ENCODE measurements at regions not wholly inside any gene's neighbourhood (a gene's known extent, or its start where the extent isn't known, plus 50 kb on each side); places are given as distances from the start of the nearest gene placed in this dataset.

DNA sequence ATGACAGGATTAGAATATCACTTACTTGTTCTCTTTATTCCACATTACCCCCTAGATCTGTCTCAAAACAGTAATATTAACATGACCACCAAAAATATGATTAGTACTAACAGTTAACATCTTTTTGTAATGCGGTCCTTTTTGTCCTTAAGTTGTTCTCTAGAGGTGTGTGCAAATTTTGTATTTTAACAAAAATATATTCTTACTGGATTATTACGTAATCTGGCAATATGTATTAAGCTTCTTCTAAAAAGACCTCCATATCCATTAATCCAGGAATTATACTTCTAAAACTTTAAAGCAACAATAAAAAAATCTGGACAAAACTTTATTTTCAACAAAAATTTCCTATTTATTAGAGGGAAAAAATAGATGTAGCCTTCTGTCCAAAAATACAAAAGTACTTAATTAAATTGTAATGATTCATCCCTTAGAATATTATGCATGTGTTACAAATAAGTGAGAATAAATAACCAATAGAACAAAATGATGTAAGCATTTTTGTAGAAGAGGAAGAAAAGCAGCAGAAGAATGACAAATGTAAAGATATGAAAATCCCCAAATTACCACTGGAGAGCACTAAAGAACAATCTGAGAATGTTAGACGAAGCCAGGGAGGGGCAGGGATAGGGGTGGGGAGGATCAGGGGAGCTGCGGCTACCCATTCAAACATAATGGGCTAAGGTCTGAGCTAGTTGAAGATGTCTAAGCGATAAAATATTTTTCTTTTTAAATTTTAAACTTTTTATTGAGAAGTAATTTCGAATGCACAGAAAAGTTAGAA is 945.6 kb downstream of the MCTP2 start:
- Histone ChIP-seq H3K36me3 (ENCODE audit: control insufficient read depth, insufficient read depth, low read length) (no peaks in the 10 kb centered on the region), H3K27me3 (ENCODE audit: control insufficient read depth, insufficient read depth, low read length) (no peaks in the 10 kb centered on the region), H3K4me3 (ENCODE audit: low read depth, low read length) (no peak overlapping the region)
- TF ChIP-seq, protein P1, sequence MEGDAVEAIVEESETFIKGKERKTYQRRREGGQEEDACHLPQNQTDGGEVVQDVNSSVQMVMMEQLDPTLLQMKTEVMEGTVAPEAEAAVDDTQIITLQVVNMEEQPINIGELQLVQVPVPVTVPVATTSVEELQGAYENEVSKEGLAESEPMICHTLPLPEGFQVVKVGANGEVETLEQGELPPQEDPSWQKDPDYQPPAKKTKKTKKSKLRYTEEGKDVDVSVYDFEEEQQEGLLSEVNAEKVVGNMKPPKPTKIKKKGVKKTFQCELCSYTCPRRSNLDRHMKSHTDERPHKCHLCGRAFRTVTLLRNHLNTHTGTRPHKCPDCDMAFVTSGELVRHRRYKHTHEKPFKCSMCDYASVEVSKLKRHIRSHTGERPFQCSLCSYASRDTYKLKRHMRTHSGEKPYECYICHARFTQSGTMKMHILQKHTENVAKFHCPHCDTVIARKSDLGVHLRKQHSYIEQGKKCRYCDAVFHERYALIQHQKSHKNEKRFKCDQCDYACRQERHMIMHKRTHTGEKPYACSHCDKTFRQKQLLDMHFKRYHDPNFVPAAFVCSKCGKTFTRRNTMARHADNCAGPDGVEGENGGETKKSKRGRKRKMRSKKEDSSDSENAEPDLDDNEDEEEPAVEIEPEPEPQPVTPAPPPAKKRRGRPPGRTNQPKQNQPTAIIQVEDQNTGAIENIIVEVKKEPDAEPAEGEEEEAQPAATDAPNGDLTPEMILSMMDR (IDR thresholded peaks at IDR 0.05; ENCODE audit: insufficient read depth, low read length, severe bottlenecking) = no peak
- FAIRE-seq (no peak), DNase-seq (ENCODE audit: low read depth) (no peak)

DNA sequence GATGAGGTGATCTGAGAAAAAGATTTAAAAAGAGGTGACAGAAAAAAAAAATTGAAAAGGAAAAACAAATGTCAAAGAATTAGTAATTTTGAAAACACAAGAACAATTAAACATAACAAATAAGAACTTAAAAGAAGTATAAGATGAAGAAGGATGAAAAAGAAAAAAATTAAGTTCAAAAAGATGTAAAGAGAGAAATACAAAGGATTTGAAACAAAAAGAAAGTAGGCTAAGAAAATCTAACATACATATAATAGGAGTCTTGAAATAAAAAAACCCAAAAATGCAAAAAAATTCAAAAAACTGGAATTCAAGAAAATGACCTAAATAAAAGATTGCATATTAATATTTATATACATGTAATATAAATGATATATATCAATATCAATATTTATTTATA is 949.2 kb downstream of the MCTP2 start:
- no peaks in the 10 kb centered on the region for H3K36me3 ChIP-seq (ENCODE audit: control insufficient read depth, insufficient read depth, low read length)
- no peaks in the 10 kb centered on the region for H3K27me3 ChIP-seq (ENCODE audit: control insufficient read depth, insufficient read depth, low read length)
- no peak overlapping the region for H3K4me3 ChIP-seq (ENCODE audit: low read depth, low read length)
- FAIRE-seq (no peak), DNase-seq (ENCODE audit: low read depth) (no peak)
- TF ChIP-seq, protein P1 (IDR thresholded peaks at IDR 0.05; ENCODE audit: insufficient read depth, low read length, severe bottlenecking) = no peak

DNA sequence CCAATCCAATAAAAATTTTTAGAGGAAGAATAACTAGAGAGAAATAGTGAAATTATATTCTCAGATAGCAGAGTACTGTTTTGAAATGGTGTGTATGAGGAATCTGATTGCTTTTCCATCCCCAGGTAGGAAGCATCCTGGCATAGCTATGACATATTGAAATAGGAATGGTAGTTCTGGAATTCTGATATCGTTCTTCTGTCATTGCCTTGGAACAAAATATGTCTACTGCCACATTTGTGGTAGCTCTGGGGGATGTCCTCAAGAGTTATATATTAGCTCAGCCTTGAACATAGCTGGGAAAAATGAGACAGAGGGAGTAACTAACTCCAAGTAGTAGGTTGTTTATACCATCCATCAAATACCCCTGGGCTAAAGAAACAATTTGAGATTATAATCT is 950.7 kb downstream of the MCTP2 start:
- H3K4me3 ChIP-seq (ENCODE audit: low read depth, low read length) = no peak overlapping the region
- DNase-seq (ENCODE audit: low read depth) (no peak), FAIRE-seq (no peak)
- no peaks in the 10 kb centered on the region for H3K27me3 ChIP-seq (ENCODE audit: control insufficient read depth, insufficient read depth, low read length)
- TF ChIP-seq, protein P1 (IDR thresholded peaks at IDR 0.05; ENCODE audit: insufficient read depth, low read length, severe bottlenecking) = no peak
- no peaks in the 10 kb centered on the region for H3K36me3 ChIP-seq (ENCODE audit: control insufficient read depth, insufficient read depth, low read length)

DNA sequence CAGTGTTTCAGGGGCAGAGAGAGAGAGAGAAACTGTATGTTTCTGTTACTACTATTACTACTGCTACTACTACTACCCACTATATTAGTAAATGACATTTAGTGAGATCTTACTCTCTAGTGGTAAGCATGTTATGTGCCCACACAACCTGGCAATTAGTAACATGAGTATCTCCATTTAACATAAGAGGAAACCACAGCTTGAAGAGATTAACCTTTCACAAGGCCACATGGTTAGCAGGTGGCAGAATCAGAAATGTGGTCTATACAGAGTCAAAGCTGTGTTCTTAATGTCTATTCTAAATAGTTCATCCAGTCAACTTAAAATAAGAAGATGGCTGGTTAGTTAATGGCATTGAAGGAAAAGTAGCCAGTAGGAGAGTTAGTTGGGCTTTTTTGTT is 961.6 kb downstream of the MCTP2 start:
- no peak for FAIRE-seq

DNA sequence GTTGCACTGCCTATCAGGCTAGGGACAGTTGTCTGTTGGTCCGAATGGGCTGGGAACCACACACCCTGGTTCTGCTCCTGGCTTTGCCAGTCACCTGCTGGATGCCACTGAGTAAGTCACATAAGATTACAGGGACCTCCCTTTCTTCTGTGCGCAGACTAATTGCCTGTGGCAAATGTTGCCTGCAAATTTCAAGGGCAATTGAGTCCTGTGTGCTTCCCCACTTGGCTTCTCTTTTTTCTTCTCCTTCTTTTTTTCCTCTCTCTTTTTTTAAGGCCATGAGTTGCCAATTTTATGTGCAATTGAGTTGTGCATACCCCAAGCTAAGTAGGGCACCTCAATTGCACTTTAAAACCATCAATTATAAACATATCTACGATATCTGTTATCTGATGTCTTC is 963.4 kb downstream of the MCTP2 start:
- FAIRE-seq = peak; percentile 80
- H3K27me3 ChIP-seq (ENCODE audit: control insufficient read depth, insufficient read depth, low read length) = no peaks in the 10 kb centered on the region
- DNase-seq (ENCODE audit: low read depth) = no peak
- H3K36me3 ChIP-seq (ENCODE audit: control insufficient read depth, insufficient read depth, low read length) = no peaks in the 10 kb centered on the region
- H3K4me3 ChIP-seq (ENCODE audit: low read depth, low read length) = no peak overlapping the region
- TF ChIP-seq, protein P1 (IDR thresholded peaks at IDR 0.05; ENCODE audit: insufficient read depth, low read length, severe bottlenecking) = no peak

More for the DNA sequence above, 961.6 kb downstream of the MCTP2 start:
- no peak overlapping the region for H3K4me3 ChIP-seq (ENCODE audit: low read depth, low read length)
- no peak for DNase-seq (ENCODE audit: low read depth)
- TF ChIP-seq, protein P1 (IDR thresholded peaks at IDR 0.05; ENCODE audit: insufficient read depth, low read length, severe bottlenecking) = no peak
- H3K27me3 ChIP-seq (ENCODE audit: control insufficient read depth, insufficient read depth, low read length) = no peaks in the 10 kb centered on the region
- H3K36me3 ChIP-seq (ENCODE audit: control insufficient read depth, insufficient read depth, low read length) = no peaks in the 10 kb centered on the region
